K562 (cell line): ENCODE measurements at regions not wholly inside any gene's neighbourhood (a gene's known extent, or its start where the extent isn't known, plus 50 kb on each side); places are given as distances from the start of the nearest gene placed in this dataset.

Experiments used
- ATAC-seq: fragments of 200-7000 bp; cut with Tn5 transposase; 3 replicates; pipeline ENCODE4 v1.9.1; 2020; ENCODE audit warnings: moderate library complexity
- BruUV-seq: library from RNA; stranded (reverse); fragments of 400-500 nt; replicated peaks from 2 replicates; lab custom pipeline; 2021; lab: Mats Ljungman, UMichigan
- CTCF ChIA-PET: fragments of 300-600 bp; formaldehyde crosslinking; extraction: SDS; loops from one replicate; lab custom pipeline; 2021; ENCODE audit warnings: low intra/inter-chr PET ratio; lab: Yijun Ruan, JAX
- POLR2A ChIA-PET: fragments of 300-600, 350-650 bp; sonication (Branson Sonifier 250); formaldehyde crosslinking; extraction: SDS; loops from one replicate; lab custom pipeline; 2021; ENCODE audit warnings: antibody characterized with exemption, inconsistent platforms; lab: Yijun Ruan, JAX
- DNase-seq, 4 experiments: peaks; one replicate each; pipeline versions ENCODE4 v3.0.0 to v3.0.0-alpha.2; 2011 to 2018; ENCODE audit warnings: low spot score in 3 of 4, mixed read lengths in 3 of 4; ENCODE audit errors: extremely low read depth in 1 of 4
- FAIRE-seq: peaks from 2 replicates; lab custom pipeline; 2011; peaks lifted over from hg19 to GRCh38; lab: Jason Lieb, UNC
- H2AFZ ChIP-seq: 2 replicates; pipeline ENCODE4 v1.6.0; 2011; ENCODE audit warnings: low read depth, low read length, control low read depth, inconsistent platforms
- H3K27ac ChIP-seq: fragments of 200-600 bp; 3 replicates; pipeline ENCODE4 v1.8.0; 2011; ENCODE audit warnings: low read depth, mild to moderate bottlenecking, control low read depth, inconsistent platforms, low read length, moderate library complexity, mixed read lengths; ENCODE audit errors: extremely low read depth
- H3K27me3 ChIP-seq, 2 experiments: fragments of 300-600 bp in 1 of 2; 2 replicates in 1 of 2; 3 replicates in 1 of 2; pipeline versions ENCODE4 v1.6.0 to v1.8.0; 2011; ENCODE audit warnings: inconsistent platforms in 2 of 2, low read length in 2 of 2, mild to moderate bottlenecking in 1 of 2, mixed read lengths in 1 of 2, moderate library complexity in 1 of 2; ENCODE audit not compliant: control insufficient read depth in 2 of 2, insufficient read depth in 2 of 2
- H3K36me3 ChIP-seq: fragments of 300-600 bp; 3 replicates; pipeline ENCODE4 v1.8.0; 2011; ENCODE audit warnings: mild to moderate bottlenecking, low read length, inconsistent platforms; ENCODE audit not compliant: control insufficient read depth, insufficient read depth
- H3K4me1 ChIP-seq, 2 experiments: fragments of 200-600 bp in 1 of 2; replicated peaks in 1 of 2; 2 replicates in 1 of 2; 3 replicates in 1 of 2; pipeline versions ENCODE4 v1.5.1 to v1.8.0; 2011; ENCODE audit warnings: inconsistent platforms in 2 of 2, low read length in 2 of 2, mild to moderate bottlenecking in 1 of 2, mixed read lengths in 1 of 2, moderate library complexity in 1 of 2; ENCODE audit not compliant: control insufficient read depth in 2 of 2, insufficient read depth in 2 of 2
- H3K4me2 ChIP-seq: 2 replicates; pipeline ENCODE4 v1.6.1; 2011; ENCODE audit warnings: low read length, control low read depth, inconsistent platforms, mixed read lengths; ENCODE audit not compliant: insufficient read depth
- H3K4me3 ChIP-seq: fragments of 200-600 bp; sonication (generic), shearing (Covaris generic); 2 replicates; pipeline ENCODE4 v1.5.1; 2016; ENCODE audit warnings: control low read depth, inconsistent platforms
- H3K79me2 ChIP-seq: fragments of 200-600 bp; 3 replicates; pipeline ENCODE4 v1.8.0; 2011; ENCODE audit warnings: low read length, inconsistent platforms; ENCODE audit not compliant: control insufficient read depth, insufficient read depth
- H3K9ac ChIP-seq, 2 experiments: 2 replicates each; pipeline versions ENCODE4 v1.6.0 to v1.6.1; 2011; ENCODE audit warnings: low read depth in 2 of 2, low read length in 2 of 2, control low read depth in 1 of 2, inconsistent platforms in 1 of 2, mild to moderate bottlenecking in 1 of 2, mixed read lengths in 1 of 2; ENCODE audit not compliant: insufficient read depth in 1 of 2
- H3K9me1 ChIP-seq: one replicate; pipeline ENCODE4 v1.6.0; 2011; ENCODE audit warnings: inconsistent platforms, mild to moderate bottlenecking, low read length, moderate library complexity; ENCODE audit not compliant: control insufficient read depth, insufficient read depth
- H3K9me3 ChIP-seq: replicated peaks from 2 replicates; pipeline ENCODE4 v1.5.1; 2011; ENCODE audit warnings: low read depth, low read length, inconsistent platforms; ENCODE audit not compliant: control insufficient read depth, insufficient read depth
- H4K20me1 ChIP-seq: replicated peaks from 2 replicates; pipeline ENCODE4 v1.6.1; 2011; ENCODE audit warnings: low read length, inconsistent platforms, mixed read lengths; ENCODE audit not compliant: control insufficient read depth, insufficient read depth
- BHLHE40 ChIP-seq: IDR thresholded peaks from 2 replicates; pipeline ENCODE4 v1.6.1; 2011; ENCODE audit warnings: low read length, improper control_type of control experiment
- CHD1 ChIP-seq: fragments of 200-600 bp; sonication (generic); IDR thresholded peaks from one replicate; pipeline ENCODE4 v1.6.1; 2012; ENCODE audit warnings: mild to moderate bottlenecking, moderate library complexity, low read length, inconsistent platforms
- GTF2E2 ChIP-seq: fragments of 200-800 bp; sonication (Bioruptor generic); IDR thresholded peaks from 2 replicates; pipeline ENCODE4 v1.6.1; 2016; ENCODE audit warnings: missing genetic modification characterization, missing compliant biosample characterization
- HDAC8 ChIP-seq: fragments of 450-650 bp; IDR thresholded peaks from 2 replicates; pipeline ENCODE4 v1.6.1; 2016; ENCODE audit warnings: mild to moderate bottlenecking, missing genetic modification characterization, moderate library complexity, missing compliant biosample characterization
- JUNB ChIP-seq: fragments of 450-650 bp; formaldehyde crosslinking; conservative IDR thresholded peaks from 2 replicates; pipeline ENCODE4 v1.4.0; 2020; ENCODE audit warnings: mild to moderate bottlenecking
- NEUROD1 ChIP-seq: fragments of 150-350 bp; IDR thresholded peaks from 2 replicates; pipeline ENCODE4 v1.6.1; 2014; ENCODE audit warnings: borderline replicate concordance, low read length, low read depth; ENCODE audit not compliant: partially characterized antibody
- POLR2AphosphoS5 ChIP-seq: IDR thresholded peaks from 2 replicates; pipeline ENCODE4 v1.6.1; 2011; ENCODE audit warnings: mild to moderate bottlenecking, low read depth, low read length, moderate library complexity; ENCODE audit not compliant: control insufficient read depth, insufficient read depth
- SMAD4 ChIP-seq: fragments of 250-450 bp; sonication (Bioruptor Pico); conservative IDR thresholded peaks from 2 replicates; pipeline ENCODE4 v1.8.0; 2021; ENCODE audit warnings: inconsistent platforms, mild to moderate bottlenecking, moderate library complexity
- SP2 ChIP-seq: IDR thresholded peaks from 2 replicates; pipeline ENCODE4 v1.6.1; 2011; ENCODE audit warnings: mild to moderate bottlenecking, low read depth, low read length, moderate library complexity; ENCODE audit not compliant: poor library complexity, severe bottlenecking; ENCODE audit errors: extremely low read depth
- ZNF785 ChIP-seq: fragments of 250-450 bp; sonication (Bioruptor Pico); IDR thresholded peaks from 2 replicates; pipeline ENCODE4 v1.4.0; 2020; ENCODE audit warnings: mild to moderate bottlenecking
- WGBS: fragments of 100-300 bp; shearing (Covaris generic); methylation state at CpG from one replicate; pipeline ENCODE4 v1.1.6; 2016; ENCODE audit warnings: low coverage, mixed read lengths; ENCODE audit not compliant: insufficient coverage; ENCODE audit errors: missing lambda C conversion rate; 5-methylcytosine and 5-hydroxymethylcytosine counted together
- in situ Hi-C: fragments of 300-500 bp; cut with MboI; formaldehyde crosslinking; loops from 4 replicates; pipeline ENCODE4 v1.15.0; 2018; ENCODE audit warnings: inconsistent platforms, mixed read lengths
- intact Hi-C: fragments of 100-400 bp; cut with micrococcal nuclease; formaldehyde crosslinking; loops from 2 replicates; pipeline ENCODE4 v1.14.2; 2022
- TF ChIP-seq, protein P1 (sequence below): fragments of 250-450 bp; sonication (Bioruptor Pico); IDR thresholded peaks from 2 replicates; pipeline ENCODE4 v1.9.0; 2021; ENCODE audit warnings: mild to moderate bottlenecking
- TF ChIP-seq, protein P2 (sequence below): fragments of 250-450 bp; sonication (Bioruptor Pico); IDR thresholded peaks from 2 replicates; pipeline ENCODE4 v1.4.0; 2020; ENCODE audit warnings: mild to moderate bottlenecking
- TF ChIP-seq, protein P3 (sequence below): sonication (generic); formaldehyde crosslinking; IDR thresholded peaks from 2 replicates; pipeline ENCODE4 v1.8.0; 2022; ENCODE audit warnings: mild to moderate bottlenecking, missing genetic modification reagents

DNA sequence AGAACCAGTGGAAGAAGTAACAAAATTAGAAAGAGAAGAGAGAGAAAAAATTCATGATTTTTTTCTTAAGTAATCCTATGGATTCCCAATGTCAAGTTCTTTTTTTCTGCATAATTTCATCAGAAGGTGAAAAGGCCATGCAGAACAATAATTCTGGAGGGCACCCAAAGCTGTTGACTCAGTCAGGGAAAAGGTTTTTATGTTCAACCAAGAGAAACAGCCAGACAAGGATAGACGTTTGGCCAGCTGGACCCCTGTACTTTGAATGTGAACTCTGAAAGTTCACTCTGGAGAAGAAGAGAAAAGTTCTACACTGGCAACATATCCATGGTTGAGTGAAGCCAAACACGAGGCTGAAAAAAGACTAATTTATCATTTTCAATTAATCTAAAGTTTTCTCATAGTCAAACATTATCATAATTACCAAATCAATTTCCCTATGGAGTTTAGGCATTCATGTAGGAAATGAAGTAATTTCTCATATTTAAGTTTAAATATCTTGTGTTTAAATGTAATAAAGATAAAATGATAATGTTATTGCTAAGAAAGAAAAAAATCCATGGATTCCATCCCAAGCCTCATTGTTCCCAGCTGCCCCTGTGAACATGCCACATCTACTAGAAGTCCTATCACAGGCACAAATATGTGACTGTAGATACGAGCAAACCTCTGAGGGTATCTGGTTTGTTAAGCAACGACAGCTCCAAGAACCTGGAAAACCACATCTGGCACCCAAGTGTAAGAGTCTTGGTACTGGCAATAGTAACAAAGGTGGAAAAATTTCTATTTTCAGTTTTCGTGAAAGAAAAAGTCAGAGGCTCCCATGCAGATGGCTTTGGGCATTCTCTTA lies 742.7 kb upstream of the ACVR2A start:
- no TSS peak for BruUV-seq
- in situ Hi-C loops = no loop called here
- no peaks in the 10 kb centered on the region for H3K79me2 ChIP-seq

More for the DNA sequence above, 742.7 kb upstream of the ACVR2A start:
- intact Hi-C loops = no loop called here
- DNase-seq (no peak), FAIRE-seq (no peak), ATAC-seq (no peak)
- Histone ChIP-seq H3K9ac (no peak overlapping the region), H3K4me3 (no peak overlapping the region), H3K9me1 (no peaks in the 10 kb centered on the region), H4K20me1 (no peaks in the 10 kb centered on the region), H3K27me3 (no peaks in the 10 kb centered on the region), H3K4me2 (no peak overlapping the region), H3K27ac (no peak overlapping the region), H2AFZ (no peak overlapping the region), H3K4me1 (no peaks in the 10 kb centered on the region), H3K36me3 (no peaks in the 10 kb centered on the region), H3K9me3 (no peaks in the 10 kb centered on the region)
- ChIA-PET CTCF (no interaction called here), POLR2A (no interaction called here)
- 0% methylated on average over 5 of the region's 5 CpGs for WGBS
- TF ChIP-seq, protein P1, sequence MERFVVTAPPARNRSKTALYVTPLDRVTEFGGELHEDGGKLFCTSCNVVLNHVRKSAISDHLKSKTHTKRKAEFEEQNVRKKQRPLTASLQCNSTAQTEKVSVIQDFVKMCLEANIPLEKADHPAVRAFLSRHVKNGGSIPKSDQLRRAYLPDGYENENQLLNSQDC = no peak
- no peak for TF ChIP-seq NEUROD1
- no peak for TF ChIP-seq POLR2AphosphoS5
- TF ChIP-seq, protein P2, sequence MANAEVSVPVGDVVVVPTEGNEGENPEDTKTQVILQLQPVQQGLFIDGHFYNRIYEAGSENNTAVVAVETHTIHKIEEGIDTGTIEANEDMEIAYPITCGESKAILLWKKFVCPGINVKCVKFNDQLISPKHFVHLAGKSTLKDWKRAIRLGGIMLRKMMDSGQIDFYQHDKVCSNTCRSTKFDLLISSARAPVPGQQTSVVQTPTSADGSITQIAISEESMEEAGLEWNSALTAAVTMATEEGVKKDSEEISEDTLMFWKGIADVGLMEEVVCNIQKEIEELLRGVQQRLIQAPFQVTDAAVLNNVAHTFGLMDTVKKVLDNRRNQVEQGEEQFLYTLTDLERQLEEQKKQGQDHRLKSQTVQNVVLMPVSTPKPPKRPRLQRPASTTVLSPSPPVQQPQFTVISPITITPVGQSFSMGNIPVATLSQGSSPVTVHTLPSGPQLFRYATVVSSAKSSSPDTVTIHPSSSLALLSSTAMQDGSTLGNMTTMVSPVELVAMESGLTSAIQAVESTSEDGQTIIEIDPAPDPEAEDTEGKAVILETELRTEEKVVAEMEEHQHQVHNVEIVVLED (CRISPR knock-in tag) = no peak
- no peak for TF ChIP-seq SP2
- TF ChIP-seq ZNF785 (CRISPR knock-in tag) = no peak
- TF ChIP-seq, protein P3, sequence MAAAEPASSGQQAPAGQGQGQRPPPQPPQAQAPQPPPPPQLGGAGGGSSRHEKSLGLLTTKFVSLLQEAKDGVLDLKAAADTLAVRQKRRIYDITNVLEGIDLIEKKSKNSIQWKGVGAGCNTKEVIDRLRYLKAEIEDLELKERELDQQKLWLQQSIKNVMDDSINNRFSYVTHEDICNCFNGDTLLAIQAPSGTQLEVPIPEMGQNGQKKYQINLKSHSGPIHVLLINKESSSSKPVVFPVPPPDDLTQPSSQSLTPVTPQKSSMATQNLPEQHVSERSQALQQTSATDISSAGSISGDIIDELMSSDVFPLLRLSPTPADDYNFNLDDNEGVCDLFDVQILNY (CRISPR knock-in tag) = no peak
- TF ChIP-seq BHLHE40 = no peak
- TF ChIP-seq JUNB (CRISPR knock-in tag) = no peak
- TF ChIP-seq HDAC8 (tag) = no peak
- no peak for TF ChIP-seq SMAD4
- no peak for TF ChIP-seq CHD1
- no peak for TF ChIP-seq GTF2E2
